Transverse colon (tissue), 4 donors: ENCODE measurements at regions not wholly inside any gene's neighbourhood (a gene's known extent, or its start where the extent isn't known, plus 50 kb on each side); places are given as distances from the start of the nearest gene placed in this dataset.

ENCODE experiments used
- CTCF ChIP-seq, 5 experiments: fragments of 200-600 bp in 3 of 5; fragments of 450-650 bp in 2 of 5; sonication (generic) in 3 of 5; IDR thresholded peaks; 1 replicate in 2 of 5; 2 replicates in 3 of 5; pipeline ENCODE4 v1.5.1; 2016 to 2017; ENCODE audit warnings: antibody characterized with exemption in 5 of 5, inconsistent platforms in 3 of 5, mild to moderate bottlenecking in 2 of 5, moderate library complexity in 1 of 5
- POLR2A ChIP-seq: fragments of 450-650 bp; IDR thresholded peaks from one replicate; pipeline ENCODE4 v1.6.1; 2016; ENCODE audit warnings: antibody characterized with exemption, mild to moderate bottlenecking, moderate library complexity
- POLR2AphosphoS5 ChIP-seq, 3 donors: sonication (generic); formaldehyde crosslinking; IDR thresholded peaks; one replicate each; pipeline ENCODE4 v1.6.1; 2016; ENCODE audit warnings: antibody characterized with exemption in 3 of 3

- TF ChIP-seq CTCF (IDR thresholded peaks at IDR 0.05) (no peak), POLR2AphosphoS5 (IDR thresholded peaks at IDR 0.05) (no peak), POLR2A (no peak)
Measured at GRCh38 chr7:135833642-135834041, 85.0 kb upstream of the FAM180A start.
